Keratinocyte (primary cell): ENCODE measurements at regions not wholly inside any gene's neighbourhood (a gene's known extent, or its start where the extent isn't known, plus 50 kb on each side); places are given as distances from the start of the nearest gene placed in this dataset.
A peak's percentile ranks its signal among the peaks of the same experiment; 100 is the strongest.

ENCODE experiments used
- DNase-seq: peaks from one replicate; pipeline ENCODE4 v3.0.0-alpha.2; 2011; ENCODE audit warnings: low read depth, missing footprints, low spot score
- FAIRE-seq: peaks from 2 replicates; lab custom pipeline; 2011; peaks lifted over from hg19 to GRCh38; lab: Jason Lieb, UNC
- H2AFZ ChIP-seq: 2 replicates; pipeline ENCODE4 v1.6.0; 2012; ENCODE audit warnings: low read length, control low read depth, inconsistent platforms; ENCODE audit not compliant: control insufficient read depth
- H3K27ac ChIP-seq: 2 replicates; pipeline ENCODE4 v1.5.1; 2011; ENCODE audit warnings: low read length; ENCODE audit not compliant: control insufficient read depth, insufficient read depth
- H3K27me3 ChIP-seq: 3 replicates; pipeline ENCODE4 v1.6.0; 2011; ENCODE audit warnings: low read length; ENCODE audit not compliant: control insufficient read depth, insufficient read depth; ENCODE audit errors: extremely low read depth
- H3K36me3 ChIP-seq, 2 experiments: 2 replicates in 1 of 2; 3 replicates in 1 of 2; pipeline ENCODE4 v1.5.1; 2011; ENCODE audit warnings: low read length in 2 of 2, mild to moderate bottlenecking in 1 of 2; ENCODE audit not compliant: control insufficient read depth in 2 of 2, insufficient read depth in 2 of 2; ENCODE audit errors: extremely low read depth in 1 of 2
- H3K4me1 ChIP-seq: 3 replicates; pipeline ENCODE4 v1.5.1; 2011; ENCODE audit warnings: low read length; ENCODE audit not compliant: control insufficient read depth, insufficient read depth; ENCODE audit errors: extremely low read depth
- H3K4me2 ChIP-seq: 3 replicates; pipeline ENCODE4 v1.6.0; 2011; ENCODE audit warnings: low read depth, low read length; ENCODE audit not compliant: control insufficient read depth, insufficient read depth; ENCODE audit errors: extremely low read depth
- H3K4me3 ChIP-seq, 3 experiments: fragments of 200-600 bp in 1 of 3; sonication (generic) in 1 of 3; 2 replicates in 2 of 3; 3 replicates in 1 of 3; pipeline ENCODE4 v1.5.1; 2011 to 2016; ENCODE audit warnings: low read length in 3 of 3, mild to moderate bottlenecking in 3 of 3, control low read depth in 2 of 3, inconsistent platforms in 1 of 3, low read depth in 1 of 3, mixed read lengths in 1 of 3, mixed run types in 1 of 3, moderate library complexity in 1 of 3; ENCODE audit not compliant: control insufficient read depth in 2 of 3, insufficient read depth in 2 of 3; ENCODE audit errors: extremely low read depth in 1 of 3
- H3K79me2 ChIP-seq: 2 replicates; pipeline ENCODE4 v1.6.0; 2012; ENCODE audit warnings: low read length; ENCODE audit not compliant: control insufficient read depth, insufficient read depth
- H3K9ac ChIP-seq: 3 replicates; pipeline ENCODE4 v1.6.0; 2011; ENCODE audit warnings: low read length; ENCODE audit not compliant: control insufficient read depth, insufficient read depth; ENCODE audit errors: extremely low read depth
- H3K9me1 ChIP-seq: 3 replicates; pipeline ENCODE4 v1.6.0; 2011; ENCODE audit warnings: low read length; ENCODE audit not compliant: control insufficient read depth, insufficient read depth; ENCODE audit errors: extremely low read depth
- H3K9me3 ChIP-seq: 2 replicates; pipeline ENCODE4 v1.5.1; 2012; ENCODE audit warnings: low read depth, low read length; ENCODE audit not compliant: control insufficient read depth
- H4K20me1 ChIP-seq: 3 replicates; pipeline ENCODE4 v1.6.0; 2011; ENCODE audit warnings: low read length; ENCODE audit not compliant: control insufficient read depth, insufficient read depth; ENCODE audit errors: extremely low read depth
- EZH2 ChIP-seq: IDR thresholded peaks from one replicate; pipeline ENCODE4 v1.6.1; 2012; ENCODE audit warnings: inconsistent platforms, mild to moderate bottlenecking, low read length, moderate library complexity
- dilution Hi-C: fragments of 300-500 bp; cut with MboI; formaldehyde crosslinking; loops from one replicate; pipeline ENCODE4 v1.7.0; 2020; ENCODE audit warnings: low sequenced_read_pairs; ENCODE audit not compliant: extremely low pct_ligation_motif_present
- TF ChIP-seq, protein P1 (sequence below), 3 experiments: IDR thresholded peaks in 1 of 3; conservative IDR thresholded peaks in 1 of 3; optimal IDR thresholded peaks in 1 of 3; 2 replicates in 2 of 3; 3 replicates in 1 of 3; pipeline versions ENCODE3 to v1.5.1; 2011; ENCODE audit warnings: low read length in 3 of 3, mild to moderate bottlenecking in 3 of 3, moderate library complexity in 2 of 3, control low read depth in 1 of 3, inconsistent platforms in 1 of 3; ENCODE audit not compliant: insufficient read depth in 2 of 3; ENCODE audit errors: extremely low read depth in 1 of 3

DNA sequence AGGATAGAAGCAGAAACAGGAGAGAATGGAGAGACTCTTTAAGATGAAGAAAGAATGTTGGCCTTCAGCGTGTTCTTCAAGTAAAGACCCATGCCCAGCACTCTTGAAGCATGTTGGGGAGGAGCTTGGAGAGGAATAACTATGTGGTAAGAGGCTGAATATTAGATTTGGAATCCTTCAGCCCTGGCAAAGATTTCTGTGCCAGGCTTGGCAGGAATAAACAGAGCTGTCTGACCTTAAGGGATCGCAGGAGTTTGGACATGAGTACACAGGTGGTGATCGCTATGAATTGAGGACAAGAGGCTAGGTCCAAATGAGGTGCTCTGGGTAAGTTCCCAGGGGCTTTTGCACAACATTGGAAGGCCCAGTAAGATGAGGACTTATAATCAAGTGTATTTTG, 132.6 kb upstream of the TBL1XR1 start:
- Histone ChIP-seq H3K9me1 (no peaks in the 10 kb centered on the region), H4K20me1 (no peaks in the 10 kb centered on the region), H3K36me3 (no peaks in the 10 kb centered on the region), H3K4me2 (no peak overlapping the region), H3K27ac (no peak overlapping the region), H3K79me2 (no peaks in the 10 kb centered on the region), H2AFZ (peak overlapping the region; percentile 47), H3K27me3 (no peaks in the 10 kb centered on the region), H3K9me3 (no peaks in the 10 kb centered on the region), H3K4me3 (no peak overlapping the region), H3K9ac (no peak overlapping the region), H3K4me1 (no peaks in the 10 kb centered on the region)
- DNase-seq (no peak), FAIRE-seq (no peak)
- dilution Hi-C loops, result no loop called here
- TF ChIP-seq, protein P1, sequence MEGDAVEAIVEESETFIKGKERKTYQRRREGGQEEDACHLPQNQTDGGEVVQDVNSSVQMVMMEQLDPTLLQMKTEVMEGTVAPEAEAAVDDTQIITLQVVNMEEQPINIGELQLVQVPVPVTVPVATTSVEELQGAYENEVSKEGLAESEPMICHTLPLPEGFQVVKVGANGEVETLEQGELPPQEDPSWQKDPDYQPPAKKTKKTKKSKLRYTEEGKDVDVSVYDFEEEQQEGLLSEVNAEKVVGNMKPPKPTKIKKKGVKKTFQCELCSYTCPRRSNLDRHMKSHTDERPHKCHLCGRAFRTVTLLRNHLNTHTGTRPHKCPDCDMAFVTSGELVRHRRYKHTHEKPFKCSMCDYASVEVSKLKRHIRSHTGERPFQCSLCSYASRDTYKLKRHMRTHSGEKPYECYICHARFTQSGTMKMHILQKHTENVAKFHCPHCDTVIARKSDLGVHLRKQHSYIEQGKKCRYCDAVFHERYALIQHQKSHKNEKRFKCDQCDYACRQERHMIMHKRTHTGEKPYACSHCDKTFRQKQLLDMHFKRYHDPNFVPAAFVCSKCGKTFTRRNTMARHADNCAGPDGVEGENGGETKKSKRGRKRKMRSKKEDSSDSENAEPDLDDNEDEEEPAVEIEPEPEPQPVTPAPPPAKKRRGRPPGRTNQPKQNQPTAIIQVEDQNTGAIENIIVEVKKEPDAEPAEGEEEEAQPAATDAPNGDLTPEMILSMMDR (optimal IDR thresholded peaks at IDR 0.05 in 1 of 3, IDR thresholded peaks at IDR 0.05 in 1 of 3, conservative IDR thresholded peaks at IDR 0.05 in 1 of 3; ENCODE audit: extremely low read depth in 1 of 3, insufficient read depth in 2 of 3, low read length in 3 of 3), result no peak
- no peak for TF ChIP-seq EZH2

DNA sequence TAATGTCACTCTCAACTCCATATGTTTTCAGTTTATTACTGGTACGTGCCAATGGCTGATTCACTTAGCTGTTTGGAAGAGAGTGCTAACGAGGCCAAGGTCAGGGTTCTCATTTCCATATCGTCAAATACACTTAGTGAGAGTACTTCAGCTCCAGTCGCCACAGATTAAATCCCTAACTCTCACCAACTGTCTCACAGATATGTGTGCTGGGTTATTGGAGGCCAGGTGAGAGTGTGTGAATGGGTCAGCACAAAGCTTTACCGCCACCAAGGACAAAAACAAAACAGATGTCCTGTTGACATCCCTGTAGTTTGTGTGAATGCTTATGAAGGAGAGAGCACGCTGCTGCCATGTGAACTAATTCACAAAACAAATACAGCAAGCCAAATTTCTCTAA, 133.5 kb upstream of the TBL1XR1 start:
- TF ChIP-seq, protein P1 (optimal IDR thresholded peaks at IDR 0.05 in 1 of 3, IDR thresholded peaks at IDR 0.05 in 1 of 3, conservative IDR thresholded peaks at IDR 0.05 in 1 of 3; ENCODE audit: extremely low read depth in 1 of 3, insufficient read depth in 2 of 3, low read length in 3 of 3), result no peak
- TF ChIP-seq EZH2, result no peak
- H3K36me3 ChIP-seq, result no peaks in the 10 kb centered on the region

More for the DNA sequence above, 133.5 kb upstream of the TBL1XR1 start:
- no peaks in the 10 kb centered on the region for H3K4me1 ChIP-seq
- no peak overlapping the region for H3K9ac ChIP-seq
- DNase-seq, result no peak
- no peak for FAIRE-seq
- no peaks in the 10 kb centered on the region for H3K9me3 ChIP-seq
- no peak overlapping the region for H3K4me2 ChIP-seq
- no peak overlapping the region for H3K4me3 ChIP-seq
- H2AFZ ChIP-seq, result no peak overlapping the region
- no peaks in the 10 kb centered on the region for H3K79me2 ChIP-seq
- dilution Hi-C loops, result no loop called here
- no peaks in the 10 kb centered on the region for H3K9me1 ChIP-seq
- no peaks in the 10 kb centered on the region for H4K20me1 ChIP-seq
- no peak overlapping the region for H3K27ac ChIP-seq
- H3K27me3 ChIP-seq, result no peaks in the 10 kb centered on the region
